Neural cell (in vitro differentiated cells): ENCODE measurements at regions not wholly inside any gene's neighbourhood (a gene's known extent, or its start where the extent isn't known, plus 50 kb on each side); places are given as distances from the start of the nearest gene placed in this dataset.

Source experiments
- EP300 ChIP-seq: fragments of 450-650 bp; conservative IDR thresholded peaks from 2 replicates; pipeline ENCODE4 v1.6.1; 2014; ENCODE audit warnings: antibody characterized with exemption, mild to moderate bottlenecking, moderate library complexity; ENCODE audit not compliant: poor library complexity, severe bottlenecking
- EZH2 ChIP-seq: fragments of 200-600, 300-800 bp; shearing (Covaris generic), sonication (generic); IDR thresholded peaks from 2 replicates; pipeline ENCODE4 v1.6.1; 2014; ENCODE audit warnings: antibody characterized with exemption, low read length, borderline replicate concordance, mild to moderate bottlenecking; ENCODE audit not compliant: insufficient read depth, poor library complexity, severe bottlenecking
- POLR2AphosphoS5 ChIP-seq: IDR thresholded peaks from 2 replicates; pipeline ENCODE4 v1.6.1; 2012
- RAD21 ChIP-seq: fragments of 450-650 bp; conservative IDR thresholded peaks from 2 replicates; pipeline ENCODE4 v1.6.1; 2014; ENCODE audit warnings: antibody characterized with exemption, mild to moderate bottlenecking, moderate library complexity
- SMC3 ChIP-seq: fragments of 450-650 bp; conservative IDR thresholded peaks from 2 replicates; pipeline ENCODE4 v1.6.1; 2014; ENCODE audit warnings: antibody characterized with exemption, mild to moderate bottlenecking, moderate library complexity; ENCODE audit not compliant: poor library complexity
- TAF1 ChIP-seq: IDR thresholded peaks from 2 replicates; pipeline ENCODE4 v1.6.1; 2012; ENCODE audit warnings: low read depth
- TF ChIP-seq, protein P1 (sequence below): fragments of 450-650 bp; IDR thresholded peaks from 2 replicates; pipeline ENCODE4 v1.5.1; 2014; ENCODE audit warnings: antibody characterized with exemption, mild to moderate bottlenecking, moderate library complexity; ENCODE audit not compliant: poor library complexity, severe bottlenecking
- TF ChIP-seq, protein P2 (sequence below): IDR thresholded peaks from 2 replicates; pipeline ENCODE4 v1.6.1; 2012; ENCODE audit warnings: borderline replicate concordance

DNA sequence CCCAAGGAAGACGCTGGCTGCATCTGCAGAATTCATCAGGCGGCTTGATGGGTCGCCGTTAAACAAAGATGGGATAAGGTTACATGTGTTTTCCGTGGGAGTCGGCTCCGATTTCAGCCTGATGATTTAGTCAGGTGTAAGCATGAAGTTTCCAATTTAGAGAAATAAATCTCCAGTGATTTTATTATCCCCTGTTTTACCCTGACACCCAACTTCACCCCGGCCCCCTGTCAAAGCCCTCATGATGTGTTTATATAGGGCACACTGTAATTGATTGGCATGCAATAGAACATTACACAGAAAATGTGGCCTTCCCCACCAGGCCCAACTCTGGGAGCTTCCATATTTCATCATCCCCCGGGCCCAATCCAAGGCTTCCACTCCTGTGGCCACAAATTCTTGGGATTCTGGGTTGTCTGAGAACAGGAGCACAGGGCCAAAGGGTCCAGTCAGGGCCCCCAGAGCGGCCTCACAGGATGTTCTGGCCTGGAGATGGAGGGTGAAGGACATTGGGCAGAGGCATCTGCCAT is 72.5 kb downstream of the FOXD2 start:
- TF ChIP-seq, protein P1, sequence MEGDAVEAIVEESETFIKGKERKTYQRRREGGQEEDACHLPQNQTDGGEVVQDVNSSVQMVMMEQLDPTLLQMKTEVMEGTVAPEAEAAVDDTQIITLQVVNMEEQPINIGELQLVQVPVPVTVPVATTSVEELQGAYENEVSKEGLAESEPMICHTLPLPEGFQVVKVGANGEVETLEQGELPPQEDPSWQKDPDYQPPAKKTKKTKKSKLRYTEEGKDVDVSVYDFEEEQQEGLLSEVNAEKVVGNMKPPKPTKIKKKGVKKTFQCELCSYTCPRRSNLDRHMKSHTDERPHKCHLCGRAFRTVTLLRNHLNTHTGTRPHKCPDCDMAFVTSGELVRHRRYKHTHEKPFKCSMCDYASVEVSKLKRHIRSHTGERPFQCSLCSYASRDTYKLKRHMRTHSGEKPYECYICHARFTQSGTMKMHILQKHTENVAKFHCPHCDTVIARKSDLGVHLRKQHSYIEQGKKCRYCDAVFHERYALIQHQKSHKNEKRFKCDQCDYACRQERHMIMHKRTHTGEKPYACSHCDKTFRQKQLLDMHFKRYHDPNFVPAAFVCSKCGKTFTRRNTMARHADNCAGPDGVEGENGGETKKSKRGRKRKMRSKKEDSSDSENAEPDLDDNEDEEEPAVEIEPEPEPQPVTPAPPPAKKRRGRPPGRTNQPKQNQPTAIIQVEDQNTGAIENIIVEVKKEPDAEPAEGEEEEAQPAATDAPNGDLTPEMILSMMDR, result no peak
- TF ChIP-seq EZH2 (no peak), POLR2AphosphoS5 (no peak), EP300 (no peak), TAF1 (no peak), RAD21 (no peak), SMC3 (no peak)
- TF ChIP-seq, protein P2, sequence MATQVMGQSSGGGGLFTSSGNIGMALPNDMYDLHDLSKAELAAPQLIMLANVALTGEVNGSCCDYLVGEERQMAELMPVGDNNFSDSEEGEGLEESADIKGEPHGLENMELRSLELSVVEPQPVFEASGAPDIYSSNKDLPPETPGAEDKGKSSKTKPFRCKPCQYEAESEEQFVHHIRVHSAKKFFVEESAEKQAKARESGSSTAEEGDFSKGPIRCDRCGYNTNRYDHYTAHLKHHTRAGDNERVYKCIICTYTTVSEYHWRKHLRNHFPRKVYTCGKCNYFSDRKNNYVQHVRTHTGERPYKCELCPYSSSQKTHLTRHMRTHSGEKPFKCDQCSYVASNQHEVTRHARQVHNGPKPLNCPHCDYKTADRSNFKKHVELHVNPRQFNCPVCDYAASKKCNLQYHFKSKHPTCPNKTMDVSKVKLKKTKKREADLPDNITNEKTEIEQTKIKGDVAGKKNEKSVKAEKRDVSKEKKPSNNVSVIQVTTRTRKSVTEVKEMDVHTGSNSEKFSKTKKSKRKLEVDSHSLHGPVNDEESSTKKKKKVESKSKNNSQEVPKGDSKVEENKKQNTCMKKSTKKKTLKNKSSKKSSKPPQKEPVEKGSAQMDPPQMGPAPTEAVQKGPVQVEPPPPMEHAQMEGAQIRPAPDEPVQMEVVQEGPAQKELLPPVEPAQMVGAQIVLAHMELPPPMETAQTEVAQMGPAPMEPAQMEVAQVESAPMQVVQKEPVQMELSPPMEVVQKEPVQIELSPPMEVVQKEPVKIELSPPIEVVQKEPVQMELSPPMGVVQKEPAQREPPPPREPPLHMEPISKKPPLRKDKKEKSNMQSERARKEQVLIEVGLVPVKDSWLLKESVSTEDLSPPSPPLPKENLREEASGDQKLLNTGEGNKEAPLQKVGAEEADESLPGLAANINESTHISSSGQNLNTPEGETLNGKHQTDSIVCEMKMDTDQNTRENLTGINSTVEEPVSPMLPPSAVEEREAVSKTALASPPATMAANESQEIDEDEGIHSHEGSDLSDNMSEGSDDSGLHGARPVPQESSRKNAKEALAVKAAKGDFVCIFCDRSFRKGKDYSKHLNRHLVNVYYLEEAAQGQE, result no peak
